Erythroblast (primary cell): ENCODE measurements at regions not wholly inside any gene's neighbourhood (a gene's known extent, or its start where the extent isn't known, plus 50 kb on each side); places are given as distances from the start of the nearest gene placed in this dataset.

Experiments
- GATA1 ChIP-seq: IDR thresholded peaks from 2 replicates; pipeline ENCODE4 v1.6.1; 2011; ENCODE audit warnings: low read depth, mild to moderate bottlenecking, control low read depth, low read length, moderate library complexity
- POLR2A ChIP-seq: IDR thresholded peaks from 2 replicates; pipeline ENCODE4 v1.6.1; 2011; ENCODE audit warnings: mild to moderate bottlenecking, low read length

- TF ChIP-seq POLR2A = no peak
- TF ChIP-seq GATA1 = no peak
Observed at GRCh38 chr6:141123497-141123896, 1009.2 kb upstream of the GJE1 start.
